Mesendoderm (in vitro differentiated cells): ENCODE measurements at regions not wholly inside any gene's neighbourhood (a gene's known extent, or its start where the extent isn't known, plus 50 kb on each side); places are given as distances from the start of the nearest gene placed in this dataset.

Source experiments
- DNase-seq: peaks from one replicate; pipeline ENCODE4 v3.0.0; 2013
- H2AK5ac ChIP-seq: 2 replicates; pipeline ENCODE4 v1.6.1; 2013; ENCODE audit warnings: low read length, inconsistent platforms
- H2BK120ac ChIP-seq: 2 replicates; pipeline ENCODE4 v1.6.1; 2013; ENCODE audit warnings: low read depth, mild to moderate bottlenecking, low read length, moderate library complexity, mixed read lengths
- H2BK15ac ChIP-seq: replicated peaks from 2 replicates; pipeline ENCODE4 v1.6.1; 2013; ENCODE audit warnings: low read depth, mild to moderate bottlenecking, moderate library complexity
- H2BK5ac ChIP-seq: 2 replicates; pipeline ENCODE4 v1.6.1; 2013; ENCODE audit warnings: low read length, inconsistent platforms
- H3K18ac ChIP-seq: 2 replicates; pipeline ENCODE4 v1.6.1; 2013; ENCODE audit warnings: mild to moderate bottlenecking, low read length, mixed read lengths
- H3K23ac ChIP-seq: one replicate; pipeline ENCODE4 v1.6.1; 2013; ENCODE audit warnings: low read length
- H3K27ac ChIP-seq: 2 replicates; pipeline ENCODE4 v1.5.1; 2013; ENCODE audit warnings: low read depth, mild to moderate bottlenecking, inconsistent platforms, low read length, moderate library complexity
- H3K27me3 ChIP-seq: 2 replicates; pipeline ENCODE4 v1.6.1; 2013; ENCODE audit warnings: low read length, control low read depth, mild to moderate bottlenecking, inconsistent platforms; ENCODE audit not compliant: insufficient read depth, poor library complexity
- H3K36me3 ChIP-seq: 2 replicates; pipeline ENCODE4 v1.6.1; 2013; ENCODE audit warnings: low read length, inconsistent platforms; ENCODE audit not compliant: control insufficient read depth, insufficient read depth
- H3K4ac ChIP-seq: one replicate; pipeline ENCODE4 v1.6.1; 2013; ENCODE audit warnings: low read depth, mild to moderate bottlenecking, low read length, moderate library complexity
- H3K4me1 ChIP-seq: 2 replicates; pipeline ENCODE4 v1.6.1; 2013; ENCODE audit warnings: low read depth, low read length, inconsistent platforms; ENCODE audit not compliant: control insufficient read depth
- H3K4me2 ChIP-seq: 2 replicates; pipeline ENCODE4 v1.6.1; 2013; ENCODE audit warnings: low read length
- H3K4me3 ChIP-seq: 2 replicates; pipeline ENCODE4 v1.5.1; 2013; ENCODE audit warnings: mild to moderate bottlenecking, low read length
- H3K56ac ChIP-seq: one replicate; pipeline ENCODE4 v1.6.1; 2013; ENCODE audit warnings: low read length
- H3K79me1 ChIP-seq: 2 replicates; pipeline ENCODE4 v1.6.1; 2013; ENCODE audit warnings: low read length, inconsistent platforms
- H3K79me2 ChIP-seq: 2 replicates; pipeline ENCODE4 v1.6.1; 2013; ENCODE audit warnings: mild to moderate bottlenecking, low read length; ENCODE audit not compliant: control insufficient read depth, insufficient read depth
- H3K9ac ChIP-seq: 2 replicates; pipeline ENCODE4 v1.6.1; 2013; ENCODE audit warnings: low read length, inconsistent platforms
- H4K5ac ChIP-seq: one replicate; pipeline ENCODE4 v1.6.1; 2013; ENCODE audit warnings: low read length
- H4K8ac ChIP-seq: one replicate; pipeline ENCODE4 v1.6.1; 2013; ENCODE audit warnings: low read depth, mild to moderate bottlenecking, control low read depth, low read length, moderate library complexity
- WGBS: extraction: QIAGEN DNeasy Blood & Tissue Kit; methylation state at CpG from one replicate; pipeline ENCODE4 v1.1.7; 2013; ENCODE audit warnings: low lambda C conversion rate, missing lambda C conversion rate; ENCODE audit not compliant: insufficient coverage; ENCODE audit errors: extremely low coverage; 5-methylcytosine and 5-hydroxymethylcytosine counted together

DNA sequence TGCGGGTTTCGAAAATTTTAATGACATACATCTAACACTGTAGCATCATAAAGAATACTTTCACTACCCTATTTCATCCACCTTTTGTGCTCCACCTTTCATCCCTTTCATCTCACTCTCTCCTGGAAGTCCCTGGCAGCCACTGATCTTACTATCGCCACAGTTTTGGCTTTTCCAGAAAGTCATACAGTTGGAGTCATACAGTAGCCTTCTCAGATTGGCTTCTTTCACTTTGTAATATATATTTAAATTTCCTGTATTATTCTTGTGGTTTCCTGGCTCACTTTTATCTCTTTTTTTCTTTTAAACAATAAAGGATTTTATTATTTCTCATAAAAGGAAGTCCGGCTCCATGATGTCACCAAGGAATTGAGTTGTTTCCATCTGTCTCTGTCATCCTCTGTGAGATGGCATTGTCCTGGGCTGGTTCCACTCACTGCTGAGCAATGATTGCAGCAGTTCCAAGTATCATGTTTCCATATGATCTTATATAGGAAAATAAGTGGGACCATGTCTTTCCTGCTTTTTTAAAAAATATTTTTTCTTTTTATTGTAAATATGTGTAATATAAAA, 626.3 kb downstream of the POM121L12 start:
- Histone ChIP-seq H2BK15ac (no peak overlapping the region), H3K23ac (no peak overlapping the region), H2BK5ac (no peak overlapping the region)

DNA sequence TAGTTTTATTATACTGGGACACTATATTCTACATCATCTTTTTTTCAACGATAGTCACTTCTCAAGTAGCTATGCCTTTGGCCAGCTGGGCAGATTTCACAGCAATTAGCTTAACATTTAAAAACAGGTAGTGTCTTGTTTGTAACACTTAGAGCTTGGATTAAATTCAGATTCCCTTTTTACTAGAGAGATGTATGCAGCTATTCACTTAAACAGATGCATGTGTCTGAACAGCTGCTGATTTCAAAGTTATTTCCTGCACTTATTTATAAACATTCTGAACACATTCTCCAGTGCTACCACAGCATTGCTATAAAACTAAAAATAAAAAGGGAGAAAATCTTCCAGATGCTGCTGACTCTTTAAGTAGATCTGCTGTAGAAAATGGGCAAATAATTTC, 637.2 kb downstream of the POM121L12 start:
- Histone ChIP-seq H4K8ac (no peak overlapping the region), H3K36me3 (no peaks in the 10 kb centered on the region), H3K9ac (no peak overlapping the region), H3K56ac (no peak overlapping the region), H3K79me1 (no peaks in the 10 kb centered on the region), H4K5ac (no peak overlapping the region), H2AK5ac (no peak overlapping the region), H3K4me1 (no peaks in the 10 kb centered on the region), H3K79me2 (no peaks in the 10 kb centered on the region), H3K4me2 (no peak overlapping the region), H3K4me3 (no peak overlapping the region), H2BK120ac (no peak overlapping the region), H3K4ac (no peak overlapping the region), H3K18ac (no peak overlapping the region), H2BK5ac (no peak overlapping the region), H3K23ac (no peak overlapping the region), H3K27me3 (no peaks in the 10 kb centered on the region), H2BK15ac (no peak overlapping the region), H3K27ac (no peak overlapping the region)
- no peak for DNase-seq
- WGBS, result no CpG with 5 or more reads among the region's 1 CpG

More for the DNA sequence above, 626.3 kb downstream of the POM121L12 start:
- Histone ChIP-seq H3K79me1 (no peaks in the 10 kb centered on the region), H3K4me1 (no peaks in the 10 kb centered on the region), H3K56ac (no peak overlapping the region), H3K4me3 (no peak overlapping the region), H3K79me2 (no peaks in the 10 kb centered on the region), H3K27ac (no peak overlapping the region), H2BK120ac (no peak overlapping the region), H3K18ac (no peak overlapping the region), H3K36me3 (no peaks in the 10 kb centered on the region), H2AK5ac (no peak overlapping the region), H4K8ac (no peak overlapping the region), H3K27me3 (peaks cover 2% of the 10 kb centered on the region), H3K9ac (no peak overlapping the region), H3K4ac (no peak overlapping the region), H4K5ac (no peak overlapping the region), H3K4me2 (no peak overlapping the region)
- no peak for DNase-seq
- no CpG with 5 or more reads among the region's 4 CpGs for WGBS

DNA sequence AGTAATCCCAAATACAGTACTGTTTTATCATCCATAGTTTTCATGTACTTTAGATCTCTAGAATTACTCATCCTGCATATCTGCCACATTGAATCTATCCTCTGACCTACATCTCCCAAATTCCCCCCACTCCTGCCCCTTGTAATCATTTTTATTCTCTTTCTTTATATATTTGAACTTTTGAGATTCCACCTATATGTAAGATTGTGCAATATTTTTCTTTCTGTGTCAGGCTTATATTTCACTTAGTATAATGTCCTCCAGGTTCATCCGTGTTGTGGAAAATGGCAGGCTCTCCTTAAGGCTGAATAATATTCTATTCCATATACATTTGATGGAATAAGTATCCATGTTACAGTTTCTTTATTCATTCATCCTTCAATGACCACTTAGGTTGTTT, 640.4 kb downstream of the POM121L12 start:
- H2AK5ac ChIP-seq, result no peak overlapping the region
- no CpG with 5 or more reads among the region's 1 CpG for WGBS
- H3K4ac ChIP-seq, result no peak overlapping the region
- no peak for DNase-seq
- H3K4me2 ChIP-seq, result no peak overlapping the region
- no peak overlapping the region for H3K56ac ChIP-seq
- H2BK5ac ChIP-seq, result no peak overlapping the region
- H2BK15ac ChIP-seq, result no peak overlapping the region
- no peaks in the 10 kb centered on the region for H3K36me3 ChIP-seq
- no peak overlapping the region for H2BK120ac ChIP-seq
- no peak overlapping the region for H3K18ac ChIP-seq
- H4K5ac ChIP-seq, result no peak overlapping the region
- no peak overlapping the region for H3K23ac ChIP-seq
- H4K8ac ChIP-seq, result no peak overlapping the region
- no peak overlapping the region for H3K27ac ChIP-seq
- no peaks in the 10 kb centered on the region for H3K4me1 ChIP-seq
- H3K9ac ChIP-seq, result no peak overlapping the region
- H3K4me3 ChIP-seq, result no peak overlapping the region
- no peaks in the 10 kb centered on the region for H3K79me2 ChIP-seq
- no peaks in the 10 kb centered on the region for H3K27me3 ChIP-seq
- no peaks in the 10 kb centered on the region for H3K79me1 ChIP-seq

DNA sequence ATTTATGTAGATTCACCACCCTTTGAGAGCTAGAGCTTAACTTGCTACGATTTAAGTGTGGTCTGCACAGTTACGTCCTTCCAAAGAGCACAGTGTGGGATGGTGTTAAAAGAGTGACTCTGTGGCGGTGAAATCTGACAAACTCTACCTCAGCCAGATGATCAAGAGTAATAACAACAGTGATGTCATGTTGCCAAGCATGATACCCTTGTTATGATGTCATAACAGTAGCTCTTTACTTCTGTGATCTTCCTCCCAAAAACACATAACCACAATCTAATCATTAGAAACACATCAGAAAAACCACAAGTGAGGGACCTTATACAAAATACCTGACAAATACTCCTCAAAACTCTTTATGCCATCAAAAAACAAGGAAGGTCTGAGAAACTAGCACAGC, 649.3 kb downstream of the POM121L12 start:
- no peak overlapping the region for H2AK5ac ChIP-seq
- H3K4me1 ChIP-seq, result no peaks in the 10 kb centered on the region
- H3K4me3 ChIP-seq, result no peak overlapping the region
- no peak overlapping the region for H2BK15ac ChIP-seq
- no peak overlapping the region for H3K4me2 ChIP-seq
- H3K36me3 ChIP-seq, result no peaks in the 10 kb centered on the region
- DNase-seq, result no peak
- no peak overlapping the region for H2BK120ac ChIP-seq
- H3K79me1 ChIP-seq, result no peaks in the 10 kb centered on the region
- WGBS, result no CpG with 5 or more reads among the region's 3 CpGs
- no peak overlapping the region for H3K4ac ChIP-seq
- H3K56ac ChIP-seq, result no peak overlapping the region
- H3K79me2 ChIP-seq, result no peaks in the 10 kb centered on the region
- H3K18ac ChIP-seq, result no peak overlapping the region
- H4K5ac ChIP-seq, result no peak overlapping the region
- H3K27me3 ChIP-seq, result no peaks in the 10 kb centered on the region
- no peak overlapping the region for H3K27ac ChIP-seq
- H4K8ac ChIP-seq, result no peak overlapping the region
- no peak overlapping the region for H3K23ac ChIP-seq
- no peak overlapping the region for H3K9ac ChIP-seq
- no peak overlapping the region for H2BK5ac ChIP-seq

DNA sequence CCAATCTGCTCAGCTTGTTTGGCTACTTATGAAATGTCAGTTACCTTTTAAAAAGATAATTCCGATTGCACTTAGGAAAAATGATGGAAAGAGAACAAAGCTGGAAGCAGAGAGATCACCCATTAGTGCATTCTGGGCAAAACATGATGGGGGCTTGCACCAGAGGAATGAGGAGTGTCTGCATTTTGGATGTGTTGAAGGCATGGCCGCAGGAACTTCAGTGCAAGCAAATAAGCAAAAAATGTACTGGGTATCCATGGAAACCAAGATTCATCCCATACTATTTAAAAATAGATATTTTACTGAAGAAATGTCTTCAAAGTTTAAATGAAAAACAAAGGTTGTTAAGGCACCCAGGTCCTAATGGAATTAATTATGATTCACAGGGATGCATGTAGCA, 655.0 kb downstream of the POM121L12 start:
- Histone ChIP-seq H3K27me3 (no peaks in the 10 kb centered on the region), H3K18ac (no peak overlapping the region), H3K9ac (no peak overlapping the region), H3K4me2 (no peak overlapping the region), H4K5ac (no peak overlapping the region), H3K79me1 (no peaks in the 10 kb centered on the region), H3K56ac (no peak overlapping the region), H2BK5ac (no peak overlapping the region), H3K79me2 (no peaks in the 10 kb centered on the region), H4K8ac (no peak overlapping the region), H2BK120ac (no peak overlapping the region), H2BK15ac (no peak overlapping the region), H3K4ac (no peak overlapping the region), H2AK5ac (no peak overlapping the region), H3K4me3 (no peak overlapping the region), H3K4me1 (no peaks in the 10 kb centered on the region), H3K36me3 (no peaks in the 10 kb centered on the region), H3K23ac (no peak overlapping the region), H3K27ac (no peak overlapping the region)
- WGBS, result no CpG with 5 or more reads among the region's 2 CpGs
- no peak for DNase-seq

DNA sequence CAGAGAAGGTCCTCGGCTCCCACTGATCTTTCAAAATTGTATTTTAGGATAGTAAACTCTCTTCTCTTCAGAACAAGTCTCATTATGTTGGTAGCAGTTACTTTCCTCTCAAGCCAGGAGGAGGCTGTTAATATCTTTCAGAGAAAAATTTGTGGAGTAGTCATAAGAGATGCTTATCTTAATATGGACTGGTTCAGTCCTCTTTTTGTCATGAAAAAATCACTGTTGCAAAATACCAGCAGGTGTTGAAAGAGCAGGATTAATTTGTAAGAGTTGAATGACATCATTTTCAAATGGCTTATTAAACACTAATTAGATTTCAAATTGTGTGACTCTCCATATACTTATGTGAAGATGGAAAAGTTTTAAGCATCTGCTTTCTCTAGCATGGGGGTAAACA, 662.5 kb downstream of the POM121L12 start:
- no peak overlapping the region for H2BK120ac ChIP-seq
- H3K23ac ChIP-seq, result no peak overlapping the region
- H2BK15ac ChIP-seq, result no peak overlapping the region
- no peak overlapping the region for H2BK5ac ChIP-seq
- no peak for DNase-seq
- no peak overlapping the region for H3K4me3 ChIP-seq
- no peak overlapping the region for H3K56ac ChIP-seq
- no peak overlapping the region for H3K18ac ChIP-seq
- no peaks in the 10 kb centered on the region for H3K36me3 ChIP-seq
- no peak overlapping the region for H3K9ac ChIP-seq
- H3K27ac ChIP-seq, result no peak overlapping the region
- no peaks in the 10 kb centered on the region for H3K4me1 ChIP-seq
- no peak overlapping the region for H4K8ac ChIP-seq
- H3K27me3 ChIP-seq, result no peaks in the 10 kb centered on the region
- H3K4ac ChIP-seq, result no peak overlapping the region
- H4K5ac ChIP-seq, result no peak overlapping the region
- no peaks in the 10 kb centered on the region for H3K79me2 ChIP-seq
- H2AK5ac ChIP-seq, result no peak overlapping the region
- H3K79me1 ChIP-seq, result no peaks in the 10 kb centered on the region
- no peak overlapping the region for H3K4me2 ChIP-seq
- WGBS, result no CpG with 5 or more reads among the region's 1 CpG
